GM12865 (cell line): ENCODE measurements at regions not wholly inside any gene's neighbourhood (a gene's known extent, or its start where the extent isn't known, plus 50 kb on each side); places are given as distances from the start of the nearest gene placed in this dataset.

Experiments used
- DNase-seq: peaks from one replicate; pipeline ENCODE4 v3.0.0; 2010; ENCODE audit warnings: low read depth
- H3K4me3 ChIP-seq: 2 replicates; pipeline ENCODE4 v1.5.1; 2011; ENCODE audit warnings: mild to moderate bottlenecking, low read depth, low read length, control low read depth
- TF ChIP-seq, protein P1 (sequence below): IDR thresholded peaks from 2 replicates; pipeline ENCODE4 v1.5.1; 2011; ENCODE audit warnings: low read length, control low read depth, low read depth, inconsistent platforms; ENCODE audit not compliant: insufficient read depth; ENCODE audit errors: missing control alignments

DNA sequence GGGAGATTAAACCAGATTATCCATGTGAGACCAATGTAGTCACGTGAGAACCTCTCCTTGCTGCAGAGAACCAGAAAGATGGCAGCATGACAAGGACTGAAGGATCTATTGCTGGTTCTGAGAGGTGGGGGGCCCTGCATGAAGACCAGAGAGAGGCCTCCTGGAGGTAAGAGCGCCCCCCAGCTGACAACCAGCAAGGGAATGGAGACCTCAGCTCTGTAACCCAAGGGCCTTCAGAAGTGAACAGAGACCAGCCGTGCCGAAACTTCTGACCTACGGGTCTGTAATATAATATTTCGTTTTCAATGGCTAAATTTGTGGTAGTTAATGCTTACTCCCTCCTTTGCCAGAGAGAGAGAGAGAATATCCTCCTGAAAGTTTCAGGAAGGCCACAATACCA, 524.1 kb upstream of the TBX3 start:
- no peak overlapping the region for H3K4me3 ChIP-seq
- DNase-seq: peak; percentile 1
- TF ChIP-seq, protein P1, sequence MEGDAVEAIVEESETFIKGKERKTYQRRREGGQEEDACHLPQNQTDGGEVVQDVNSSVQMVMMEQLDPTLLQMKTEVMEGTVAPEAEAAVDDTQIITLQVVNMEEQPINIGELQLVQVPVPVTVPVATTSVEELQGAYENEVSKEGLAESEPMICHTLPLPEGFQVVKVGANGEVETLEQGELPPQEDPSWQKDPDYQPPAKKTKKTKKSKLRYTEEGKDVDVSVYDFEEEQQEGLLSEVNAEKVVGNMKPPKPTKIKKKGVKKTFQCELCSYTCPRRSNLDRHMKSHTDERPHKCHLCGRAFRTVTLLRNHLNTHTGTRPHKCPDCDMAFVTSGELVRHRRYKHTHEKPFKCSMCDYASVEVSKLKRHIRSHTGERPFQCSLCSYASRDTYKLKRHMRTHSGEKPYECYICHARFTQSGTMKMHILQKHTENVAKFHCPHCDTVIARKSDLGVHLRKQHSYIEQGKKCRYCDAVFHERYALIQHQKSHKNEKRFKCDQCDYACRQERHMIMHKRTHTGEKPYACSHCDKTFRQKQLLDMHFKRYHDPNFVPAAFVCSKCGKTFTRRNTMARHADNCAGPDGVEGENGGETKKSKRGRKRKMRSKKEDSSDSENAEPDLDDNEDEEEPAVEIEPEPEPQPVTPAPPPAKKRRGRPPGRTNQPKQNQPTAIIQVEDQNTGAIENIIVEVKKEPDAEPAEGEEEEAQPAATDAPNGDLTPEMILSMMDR: no peak

DNA sequence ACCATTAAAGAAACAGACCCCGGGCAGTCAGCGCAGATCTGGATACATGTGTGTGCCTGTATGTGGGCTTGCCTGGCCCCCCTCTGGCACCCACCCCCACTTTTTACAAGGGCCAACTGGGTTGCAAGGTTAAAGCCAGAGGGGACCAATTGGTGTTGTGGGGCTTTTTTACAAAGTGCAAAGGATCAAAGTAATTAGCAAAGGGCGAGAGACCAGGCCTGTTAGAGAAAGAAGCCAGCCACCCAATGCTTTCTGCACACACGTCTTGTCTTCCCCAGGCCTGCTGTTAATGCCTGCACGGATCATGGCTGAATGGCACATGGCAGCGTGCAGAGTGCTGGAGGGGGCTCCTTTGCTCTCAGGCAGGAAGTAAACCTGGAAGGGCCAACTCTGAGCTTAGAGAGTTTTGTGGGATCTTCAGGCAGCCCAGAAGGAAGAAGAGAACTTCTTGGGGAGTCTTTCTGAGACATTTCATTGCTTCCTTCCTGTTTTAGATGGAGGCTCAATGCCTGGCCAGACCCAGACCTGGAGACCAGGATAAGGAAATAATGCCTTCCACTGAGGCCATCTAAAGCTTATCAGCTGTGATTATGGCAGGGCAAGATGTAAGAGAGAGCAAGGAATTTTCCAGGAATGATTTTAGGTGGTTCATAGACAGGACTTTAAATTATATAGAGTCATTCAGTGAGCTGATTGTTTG, 523.4 kb upstream of the TBX3 start:
- TF ChIP-seq, protein P1: no peak
- DNase-seq: no peak

DNA sequence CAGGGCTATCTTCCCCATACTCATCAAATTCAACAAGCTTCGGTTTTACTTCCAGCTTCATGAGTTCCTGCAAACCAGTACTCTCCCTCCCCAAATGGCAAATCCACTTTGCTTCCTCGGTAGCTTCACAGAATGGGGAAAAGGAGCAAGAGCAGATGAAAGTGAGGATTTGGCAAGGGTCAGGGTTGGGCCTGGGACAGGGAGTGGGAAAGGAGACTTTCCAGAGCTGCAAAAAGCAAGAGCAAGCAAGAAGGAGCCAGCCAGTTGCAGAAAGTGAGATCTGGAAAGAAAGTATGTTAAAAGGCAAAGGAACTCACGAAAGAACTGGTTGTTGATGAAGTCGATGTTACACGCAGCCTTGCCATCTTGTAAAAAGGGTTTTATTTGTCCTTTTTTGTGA, 522.8 kb upstream of the TBX3 start:
- TF ChIP-seq, protein P1: no peak
- DNase-seq: no peak
- H3K4me3 ChIP-seq: no peak overlapping the region

More for the DNA sequence above, 523.4 kb upstream of the TBX3 start:
- no peak overlapping the region for H3K4me3 ChIP-seq

DNA sequence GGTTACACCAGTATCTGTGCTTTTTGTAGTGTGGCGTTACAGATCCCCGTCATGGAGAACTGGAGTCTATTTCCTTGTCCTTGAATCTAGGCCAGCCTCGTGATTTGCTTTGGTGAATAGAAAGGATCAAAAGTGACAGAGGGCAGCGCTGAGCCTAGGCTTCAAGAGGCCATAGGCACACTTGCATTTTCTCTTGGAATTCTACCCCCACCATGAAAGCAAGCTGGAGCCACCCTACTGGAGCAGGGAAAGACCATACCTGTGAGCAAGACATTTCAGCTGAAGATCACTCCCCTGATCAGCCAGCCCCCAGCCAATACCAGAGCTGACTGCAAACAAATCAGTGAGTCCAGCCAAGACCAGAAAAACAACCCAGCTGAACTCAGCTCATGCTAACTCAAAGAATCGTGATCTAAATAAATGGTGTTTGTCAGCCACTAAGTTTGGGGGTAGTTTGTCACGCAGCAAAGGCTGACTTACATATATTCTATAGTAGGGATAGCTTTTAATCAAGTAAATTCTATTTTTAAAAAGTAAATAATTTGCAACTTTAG, 521.9 kb upstream of the TBX3 start:
- no peak for DNase-seq
- H3K4me3 ChIP-seq: no peak overlapping the region
- TF ChIP-seq, protein P1: no peak

DNA sequence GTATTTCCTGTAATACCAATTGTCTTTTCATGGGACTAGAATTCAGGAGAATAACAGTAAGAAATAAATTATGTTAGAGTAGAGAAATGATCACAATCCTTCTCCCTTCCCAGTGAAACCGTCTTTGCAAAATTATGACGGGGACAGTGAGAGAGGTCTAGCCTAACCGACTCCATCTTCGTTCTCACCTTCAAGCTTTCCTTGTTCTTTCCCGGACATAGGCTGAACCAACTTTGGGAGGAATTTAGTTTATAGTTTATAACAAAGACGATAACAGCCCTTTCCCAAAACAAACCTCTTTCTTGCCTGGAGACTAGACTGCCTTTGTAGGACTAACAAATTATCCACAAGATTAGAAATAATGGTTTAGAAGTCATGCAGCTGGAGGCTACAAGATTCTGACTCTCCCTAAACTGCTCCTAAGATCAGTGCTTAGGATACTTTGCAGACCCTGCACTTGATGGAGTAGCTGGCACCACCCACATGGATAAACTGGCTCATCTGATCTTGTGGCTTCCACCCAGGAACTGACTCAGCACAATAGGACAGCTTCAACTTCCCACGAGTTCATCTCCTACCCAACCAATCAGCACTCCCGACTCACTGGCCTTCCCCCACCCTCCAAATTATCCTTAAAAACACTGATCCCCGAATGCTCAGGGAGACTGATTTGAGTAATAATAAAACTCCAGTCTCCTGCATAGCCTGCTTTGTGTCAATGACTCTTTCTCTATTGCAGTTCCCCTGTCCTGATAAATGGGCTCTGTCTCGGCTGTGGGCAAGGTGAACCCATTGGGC, 521.2 kb upstream of the TBX3 start:
- H3K4me3 ChIP-seq: no peak overlapping the region
- DNase-seq: no peak
- TF ChIP-seq, protein P1: no peak

DNA sequence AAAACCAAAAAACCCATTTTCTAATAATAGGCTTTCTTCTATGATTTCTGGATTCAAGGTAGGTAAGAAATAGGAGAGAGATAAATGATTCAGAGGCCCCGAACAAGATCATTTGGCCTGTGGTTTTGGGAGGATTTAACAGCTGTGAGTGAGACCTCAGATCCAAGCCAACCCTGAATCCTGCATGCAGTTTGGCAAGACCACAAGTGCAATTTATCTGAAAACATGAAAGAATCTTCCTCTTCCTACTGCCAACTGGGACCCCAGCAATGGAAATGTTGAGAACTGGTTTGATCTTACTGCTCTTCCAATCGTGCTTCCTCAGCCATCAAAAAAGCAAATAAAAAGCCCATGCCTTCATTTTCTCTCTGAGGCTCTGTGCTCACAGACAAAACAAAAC, 519.7 kb upstream of the TBX3 start:
- DNase-seq: no peak
- TF ChIP-seq, protein P1: no peak
- no peak overlapping the region for H3K4me3 ChIP-seq
